HEK293T (cell line): ENCODE measurements at regions not wholly inside any gene's neighbourhood (a gene's known extent, or its start where the extent isn't known, plus 50 kb on each side); places are given as distances from the start of the nearest gene placed in this dataset.

ENCODE experiments used
- ARNT ChIP-seq: fragments of 450-650 bp; IDR thresholded peaks from 2 replicates; pipeline ENCODE4 v1.6.1; 2017; ENCODE audit warnings: mild to moderate bottlenecking
- BHLHE40 ChIP-seq: fragments of 450-650 bp; IDR thresholded peaks from 2 replicates; pipeline ENCODE4 v1.6.1; 2016; ENCODE audit warnings: mild to moderate bottlenecking, moderate library complexity, borderline replicate concordance
- ELF4 ChIP-seq: fragments of 450-650 bp; IDR thresholded peaks from 2 replicates; pipeline ENCODE4 v1.6.1; 2017; ENCODE audit warnings: antibody characterized with exemption
- FOXK2 ChIP-seq: fragments of 450-650 bp; IDR thresholded peaks from 2 replicates; pipeline ENCODE4 v1.6.1; 2016; ENCODE audit warnings: mild to moderate bottlenecking
- FOXM1 ChIP-seq: fragments of 450-650 bp; IDR thresholded peaks from 2 replicates; pipeline ENCODE4 v1.6.1; 2017; ENCODE audit warnings: mild to moderate bottlenecking, borderline replicate concordance
- HDGF ChIP-seq: fragments of 450-650 bp; IDR thresholded peaks from 2 replicates; pipeline ENCODE4 v1.6.1; 2017; ENCODE audit warnings: antibody characterized with exemption, borderline replicate concordance
- NFRKB ChIP-seq: fragments of 450-650 bp; IDR thresholded peaks from 2 replicates; pipeline ENCODE4 v1.6.1; 2016; ENCODE audit warnings: mild to moderate bottlenecking, moderate library complexity
- SP1 ChIP-seq: fragments of 450-650 bp; IDR thresholded peaks from 2 replicates; pipeline ENCODE4 v1.6.1; 2017
- SUZ12 ChIP-seq: fragments of 450-650 bp; IDR thresholded peaks from 2 replicates; pipeline ENCODE4 v1.6.1; 2016; ENCODE audit warnings: mild to moderate bottlenecking
- ZNF384 ChIP-seq: fragments of 450-650 bp; IDR thresholded peaks from 2 replicates; pipeline ENCODE4 v1.6.1; 2016

- no peak for TF ChIP-seq FOXM1
- TF ChIP-seq FOXK2 = no peak
- TF ChIP-seq ZNF384 = no peak
- no peak for TF ChIP-seq SUZ12
- no peak for TF ChIP-seq ELF4
- TF ChIP-seq HDGF = no peak
- TF ChIP-seq NFRKB = no peak
- no peak for TF ChIP-seq SP1
- no peak for TF ChIP-seq ARNT
- no peak for TF ChIP-seq BHLHE40
These were observed 270.0 kb downstream of the NSG2 start for GRCh38 chr5:174315471-174315870.
